Stimulated activated CD4-positive, alpha-beta T cell treated with anti-CD3 and anti-CD28 coated beads, Interleukin-12 subunit alpha, Interleukin-12 subunit beta, amount 100 ng/mL, for 4 hours (primary cell): ENCODE measurements at regions not wholly inside any gene's neighbourhood (a gene's known extent, or its start where the extent isn't known, plus 50 kb on each side); places are given as distances from the start of the nearest gene placed in this dataset.
"Not testable (repeated sequence)": the region's sequence is repeated elsewhere in the genome, so short reads cannot be mapped to it uniquely, and the experiment has no call there.

Experiments
- DNase-seq: peaks from one replicate; pipeline ENCODE4 v3.0.0-alpha.2; 2020

DNA sequence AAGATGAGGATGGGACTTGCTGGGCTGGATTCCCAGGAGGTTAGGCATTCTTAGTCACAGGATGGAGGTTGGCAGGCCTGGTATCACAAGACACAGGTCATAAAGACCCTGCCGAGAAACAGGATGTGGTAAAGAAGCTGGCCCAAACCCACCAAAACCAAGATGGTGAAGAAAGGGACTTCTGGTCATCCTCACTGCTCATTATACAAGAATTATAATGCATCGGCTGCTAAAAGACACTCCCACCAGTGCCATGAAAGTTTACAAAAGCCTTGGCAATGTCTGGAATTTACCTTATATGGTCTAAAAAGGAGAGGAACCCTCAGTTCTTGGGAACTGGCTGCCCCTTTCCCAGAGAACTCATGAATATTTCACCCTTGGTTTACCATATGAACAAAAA, 345.5 kb upstream of the POM121L12 start:
- no peak for DNase-seq

DNA sequence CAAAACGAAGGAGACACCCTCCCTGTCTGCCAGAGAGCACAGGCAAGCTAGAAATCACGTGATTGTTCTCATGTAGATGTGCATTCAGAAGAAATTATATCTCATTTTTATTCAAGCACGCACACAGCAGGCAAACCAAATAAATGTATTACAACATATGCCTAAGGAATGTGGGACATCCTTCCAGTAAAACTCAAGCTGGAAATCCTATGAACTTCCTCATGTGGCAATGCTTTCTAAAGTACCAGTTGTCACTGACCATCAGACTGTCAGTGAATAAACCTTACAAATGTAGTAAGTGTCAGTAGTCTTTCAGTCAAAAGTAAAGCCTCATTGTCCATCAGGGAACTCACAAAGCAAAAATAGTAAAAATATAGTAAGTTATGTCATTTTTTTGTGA, 350.1 kb upstream of the POM121L12 start:
- DNase-seq, result no peak

GRCh38 chr7:52684388-52684787, 351.0 kb upstream of the POM121L12 start:
- no peak for DNase-seq

DNA sequence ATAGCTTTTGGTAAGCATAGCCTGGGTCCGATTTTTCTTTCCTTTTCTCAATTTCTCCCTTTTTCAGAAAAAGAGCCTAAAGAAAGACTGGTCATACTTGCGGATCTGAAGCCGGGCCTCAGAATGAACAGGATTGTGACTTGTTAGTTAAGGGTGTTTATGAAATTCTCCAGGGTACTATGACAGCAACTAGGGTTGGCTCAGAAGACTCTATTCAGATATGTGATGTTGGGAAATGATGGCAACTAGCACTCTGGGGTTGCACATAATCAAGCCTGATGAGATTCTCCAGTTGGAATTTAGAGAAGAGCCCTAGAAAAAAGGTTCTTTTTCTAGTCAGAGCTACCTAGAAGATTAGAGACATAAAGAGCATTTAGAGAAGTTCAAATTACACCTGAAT, 352.4 kb upstream of the POM121L12 start:
- DNase-seq, result no peak

GRCh38 chr7:52670608-52671225, 364.7 kb upstream of the POM121L12 start:
- no peak for DNase-seq

DNA sequence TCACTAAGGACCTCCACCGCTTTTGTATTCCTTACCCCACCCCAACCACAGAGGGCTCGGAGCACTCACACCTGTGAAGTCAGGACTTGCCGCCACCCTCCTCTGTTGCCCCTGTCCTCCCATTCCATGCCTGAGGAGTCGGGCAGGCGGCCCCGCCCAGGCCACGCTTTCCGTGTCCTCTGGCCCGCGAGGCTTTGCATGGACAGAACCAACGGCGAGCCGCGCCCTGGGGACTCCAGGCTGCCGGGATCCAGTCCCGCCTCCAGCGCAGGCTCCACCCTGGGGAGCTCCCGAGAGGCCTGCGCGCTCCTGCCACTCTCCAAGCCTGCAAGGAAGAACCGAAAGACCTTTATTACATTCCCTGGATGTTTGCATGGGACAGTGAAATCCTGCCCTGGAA, 366.4 kb upstream of the POM121L12 start:
- no peak for DNase-seq

DNA sequence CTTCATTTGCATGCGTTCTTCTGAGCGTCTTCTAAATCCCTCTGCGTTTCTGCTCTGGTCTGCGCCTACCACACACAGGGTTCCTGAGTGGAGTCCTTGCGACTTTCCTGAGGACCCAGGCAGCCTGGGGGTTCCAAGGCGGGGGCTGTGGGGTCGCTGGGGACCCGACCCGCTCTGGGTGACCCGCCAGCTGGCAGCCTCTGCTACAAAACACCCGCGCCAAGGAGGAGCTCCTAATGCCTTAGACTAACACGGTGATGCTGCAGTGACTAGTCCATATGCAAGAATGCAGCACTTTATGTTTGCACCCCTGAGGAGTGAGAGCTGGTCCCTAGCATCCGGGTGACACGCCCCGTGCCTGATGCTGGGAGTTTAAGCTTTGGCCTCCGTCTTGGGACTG, 367.0 kb upstream of the POM121L12 start:
- no peak for DNase-seq

DNA sequence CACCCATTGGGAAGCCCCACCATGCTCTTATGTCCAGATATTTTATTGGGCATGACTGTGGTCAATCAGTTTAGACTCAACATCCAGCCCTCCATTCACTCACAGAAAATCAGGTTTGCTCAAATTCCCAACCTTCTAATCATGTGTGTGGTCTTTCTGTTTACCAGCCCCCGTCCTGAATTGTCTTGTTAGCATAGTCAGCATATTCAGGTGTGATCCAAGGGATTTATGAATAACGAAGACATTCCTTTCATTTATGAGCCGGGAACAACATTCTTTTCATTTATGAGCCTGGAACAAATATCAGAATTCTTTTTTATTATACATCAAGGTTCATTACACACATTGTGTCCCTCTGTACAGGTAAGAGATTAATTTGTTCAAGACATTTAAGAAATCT, 376.3 kb upstream of the POM121L12 start:
- no peak for DNase-seq

DNA sequence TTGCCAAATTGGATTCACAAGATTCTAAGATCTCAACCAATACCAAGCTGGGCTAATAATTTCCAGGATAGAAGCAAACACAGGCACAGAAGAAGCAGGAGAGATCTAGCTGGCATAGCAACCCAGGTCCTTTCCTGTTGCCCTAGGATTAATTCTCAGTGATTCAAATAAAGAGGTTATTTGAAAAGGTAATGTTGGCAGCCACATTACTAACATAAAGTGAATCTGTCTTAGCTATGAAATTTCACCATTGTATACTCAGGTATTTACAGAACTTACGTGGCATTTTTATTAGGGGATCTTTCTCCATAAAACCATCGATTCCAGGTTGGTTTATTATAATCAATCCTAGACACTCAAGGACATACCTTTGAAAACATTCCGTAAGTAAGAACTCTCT, 379.3 kb upstream of the POM121L12 start:
- DNase-seq, result no peak

DNA sequence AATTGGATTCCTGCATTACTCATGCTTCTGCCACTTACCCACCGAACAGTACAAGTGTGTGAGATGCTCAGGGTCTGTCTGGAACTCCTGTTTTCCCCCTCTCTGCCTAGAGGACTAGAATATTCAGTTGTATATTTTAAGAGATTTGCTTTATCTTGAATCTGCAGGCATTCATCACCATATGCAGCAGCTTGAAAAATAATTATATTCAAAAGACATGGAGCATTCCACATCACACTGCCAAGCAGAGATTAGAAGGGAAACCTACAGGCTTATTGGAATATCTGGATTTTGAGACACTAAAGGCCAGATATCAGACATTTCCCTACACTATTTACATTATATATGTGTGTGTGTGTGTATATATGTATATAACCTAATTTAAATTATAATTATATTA, 382.8 kb upstream of the POM121L12 start:
- DNase-seq, result no peak

GRCh38 chr7:52648872-52649271, 386.6 kb upstream of the POM121L12 start:
- no peak for DNase-seq

GRCh38 chr7:52647046-52647445, 388.4 kb upstream of the POM121L12 start:
- no peak for DNase-seq

DNA sequence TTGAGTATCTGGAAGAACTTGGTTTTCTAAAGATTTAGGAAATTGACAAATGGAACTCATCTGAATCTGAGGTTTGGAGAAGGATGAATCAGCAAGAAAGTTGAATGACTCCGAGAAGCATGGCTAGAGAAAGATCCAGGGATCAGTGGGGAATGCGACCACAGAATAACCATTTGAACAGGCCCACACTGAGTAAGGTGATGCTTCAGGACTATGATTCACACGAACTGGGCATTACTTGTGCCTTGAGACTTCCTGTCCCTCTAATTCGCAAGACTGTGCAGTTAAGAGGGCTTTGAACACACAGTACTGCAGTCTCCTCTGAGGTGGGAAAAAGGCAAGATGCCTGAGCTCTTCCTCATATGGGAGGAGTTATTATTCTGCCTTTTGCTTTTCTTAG, 395.5 kb upstream of the POM121L12 start:
- DNase-seq, result no peak

- DNase-seq, result no peak
Observed at GRCh38 chr7:52639126-52639525, 396.3 kb upstream of the POM121L12 start.

GRCh38 chr7:52635021-52635420, 400.4 kb upstream of the POM121L12 start:
- DNase-seq, result no peak

- DNase-seq, result no peak
Observed at GRCh38 chr7:52620849-52621248, 414.6 kb upstream of the POM121L12 start.

GRCh38 chr7:52616552-52616951, 418.9 kb upstream of the POM121L12 start:
- no peak for DNase-seq

- DNase-seq, result no peak
Observed at GRCh38 chr7:52615021-52615695, 420.3 kb upstream of the POM121L12 start.

DNA sequence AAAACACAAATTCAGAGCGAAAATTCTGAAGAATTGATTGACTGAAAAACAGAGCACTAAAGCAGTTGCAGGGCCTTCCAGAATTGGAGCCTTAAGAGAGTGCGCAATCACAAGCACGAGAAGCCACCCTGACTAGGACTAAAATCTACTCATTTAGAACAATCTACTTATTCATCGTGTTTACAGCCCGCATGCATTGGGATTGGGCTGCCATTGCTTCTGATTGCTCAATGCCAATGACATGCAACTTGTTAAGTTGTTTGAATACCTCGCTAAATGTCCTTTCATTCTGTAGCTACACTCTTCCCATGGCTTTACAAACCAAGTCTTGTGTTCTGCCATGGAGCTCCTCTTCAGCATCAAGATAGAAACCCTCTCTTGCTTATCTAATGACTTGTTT, 425.9 kb upstream of the POM121L12 start:
- DNase-seq, result no peak

GRCh38 chr7:52592698-52593097, 442.7 kb upstream of the POM121L12 start:
- DNase-seq, result no peak

- DNase-seq, result no peak
Observed at GRCh38 chr7:52586704-52587103, 448.7 kb upstream of the POM121L12 start.

DNA sequence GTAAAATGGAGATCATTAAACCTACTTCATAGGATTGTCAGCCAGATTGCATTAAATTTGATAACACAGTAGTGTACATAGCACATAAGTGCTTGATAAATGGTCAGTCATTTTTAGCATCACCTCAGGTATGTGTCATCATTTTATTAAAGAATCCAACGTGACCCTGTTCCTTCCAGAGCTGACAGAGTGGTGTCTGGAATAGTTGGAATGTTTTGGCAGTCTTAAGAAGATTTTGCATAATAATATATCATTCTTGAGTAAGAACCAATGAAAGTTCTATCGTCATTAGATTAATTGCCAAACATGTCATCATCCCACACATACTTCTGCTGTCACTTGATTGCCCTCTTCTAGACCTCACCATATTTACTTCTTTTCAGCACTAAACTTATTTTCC, 451.4 kb upstream of the POM121L12 start:
- no peak for DNase-seq

- DNase-seq, result not testable (repeated sequence)
Observed at GRCh38 chr7:52573141-52573540, 462.3 kb upstream of the POM121L12 start.

DNA sequence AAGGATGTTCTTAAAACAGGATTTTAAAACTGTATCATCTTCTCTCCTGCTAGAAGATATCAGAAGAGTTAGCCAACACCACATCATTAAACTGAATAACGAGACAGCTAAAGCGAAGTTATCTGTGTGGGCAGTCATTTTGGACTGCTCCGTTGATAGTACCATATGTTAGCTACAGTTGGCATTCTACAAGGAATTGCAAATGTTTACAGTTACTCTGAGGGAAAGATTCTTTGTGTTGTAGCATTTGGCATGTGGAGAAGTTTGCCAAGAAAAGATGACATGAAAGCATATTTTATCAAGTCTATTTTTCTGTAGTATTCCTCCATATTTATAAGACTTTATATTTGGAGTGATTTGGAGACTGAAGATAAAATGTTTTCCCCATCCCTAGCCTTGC, 464.4 kb upstream of the POM121L12 start:
- DNase-seq, result no peak

- DNase-seq, result no peak
Observed at GRCh38 chr7:52569151-52569550, 466.3 kb upstream of the POM121L12 start.
